HG03103 (cell line): ENCODE measurements at regions not wholly inside any gene's neighbourhood (a gene's known extent, or its start where the extent isn't known, plus 50 kb on each side); places are given as distances from the start of the nearest gene placed in this dataset.

ENCODE experiments used
- ATAC-seq: cut with Tn5 transposase; IDR thresholded peaks from one replicate; pipeline ENCODE4 v1.9.1; 2021; ENCODE audit warnings: low read depth; ENCODE audit not compliant: unreplicated experiment

DNA sequence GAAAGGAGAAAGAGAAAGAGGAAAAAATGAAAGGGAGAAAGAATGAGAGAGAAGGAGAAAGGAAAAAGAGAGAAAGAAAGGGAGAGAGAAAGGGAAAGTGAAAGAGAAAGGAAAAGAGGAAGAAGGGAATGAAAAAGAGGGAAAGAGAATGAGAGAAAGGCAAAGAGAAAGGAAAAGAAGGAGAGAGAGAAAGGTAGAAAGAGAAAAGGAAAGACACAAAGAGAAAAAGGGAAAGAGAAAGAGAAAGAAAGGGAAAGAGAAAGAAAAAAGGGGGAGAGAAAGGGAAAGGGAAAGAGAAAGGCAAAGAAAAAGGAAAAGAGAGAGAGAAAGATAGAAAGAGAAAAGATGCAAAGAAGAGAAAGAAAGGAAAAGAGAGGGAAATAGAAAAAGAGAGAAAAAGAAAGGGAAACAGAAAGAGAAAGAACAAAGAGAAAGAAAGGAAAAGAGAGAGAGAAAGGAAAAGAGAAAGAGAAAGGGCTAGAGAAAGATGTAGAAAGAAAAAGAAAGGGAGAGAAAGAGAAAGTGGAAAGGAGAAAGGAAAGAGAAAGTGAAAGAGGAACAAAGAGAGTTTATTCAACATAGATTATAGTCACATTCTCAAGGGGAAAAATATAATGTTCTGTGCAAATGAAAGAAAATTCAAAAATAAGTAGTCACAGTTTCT is 165.2 kb downstream of the TMEM38B start:
- ATAC-seq = no peak

DNA sequence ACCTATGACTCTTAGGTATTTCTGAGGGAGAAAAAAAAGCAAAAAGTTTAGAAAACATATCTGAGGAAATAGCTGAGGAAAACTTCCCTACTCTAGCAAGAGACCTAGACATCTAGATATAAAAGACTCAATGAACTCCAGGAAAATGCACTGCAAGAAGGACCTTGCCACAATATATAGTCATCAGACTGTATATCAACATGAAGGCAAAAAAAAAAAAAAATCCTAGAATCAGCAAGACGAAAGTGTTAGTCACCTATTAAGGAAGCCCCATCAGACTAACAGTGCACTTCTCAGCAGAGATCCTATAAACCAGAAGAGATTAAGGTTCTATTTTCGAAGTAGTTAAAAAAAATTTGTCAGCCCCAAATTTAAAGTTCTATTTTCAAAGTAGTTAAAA is 166.2 kb downstream of the TMEM38B start:
- no peak for ATAC-seq

DNA sequence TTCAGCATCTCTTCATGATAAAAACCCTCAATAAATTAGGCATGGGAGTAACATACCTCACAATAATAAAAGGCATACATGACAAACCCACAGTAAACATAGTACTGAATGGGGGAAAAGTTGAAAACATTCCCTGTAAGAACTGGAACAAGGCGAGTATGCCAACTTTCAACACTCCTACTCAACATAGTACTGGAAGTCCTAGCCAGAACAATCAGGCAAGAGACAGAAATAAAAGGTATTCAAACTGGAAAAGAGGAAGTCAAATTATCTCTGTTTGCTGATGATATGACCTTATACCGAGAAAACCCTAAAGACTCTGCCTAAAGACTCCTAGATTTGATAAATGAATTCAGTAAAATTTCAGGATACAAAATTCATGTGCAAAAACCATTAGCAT is 167.6 kb downstream of the TMEM38B start:
- ATAC-seq = no peak

DNA sequence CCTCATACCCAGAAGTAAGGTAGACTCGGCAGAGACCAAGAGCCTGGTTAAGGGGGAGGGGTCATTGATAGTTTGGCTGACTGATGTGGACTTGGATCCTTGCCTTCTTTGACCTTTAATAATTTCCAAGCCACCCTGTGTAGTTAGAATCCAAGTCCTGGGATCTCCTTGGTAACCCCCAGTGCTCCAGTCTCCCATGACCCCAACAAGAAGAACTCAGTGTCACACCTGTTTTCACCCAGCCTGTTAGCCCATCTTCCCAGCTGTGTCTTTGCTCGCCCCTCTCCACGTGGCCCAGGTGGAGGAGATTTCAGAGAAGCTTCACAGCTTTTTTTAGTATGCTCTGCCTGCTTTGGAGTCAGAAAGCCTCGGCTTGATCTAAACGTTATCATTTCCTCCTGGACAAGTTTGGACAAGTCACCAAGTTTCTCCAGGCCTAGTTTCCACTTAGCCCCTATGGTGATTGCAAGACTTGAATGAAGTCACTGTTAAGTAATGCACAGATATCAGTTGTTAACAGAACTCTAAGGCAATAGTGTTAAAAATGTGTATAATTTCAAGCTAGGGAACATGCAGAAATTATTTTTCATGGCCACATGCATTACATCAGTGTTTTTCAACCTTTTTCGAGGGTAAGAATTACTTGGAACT is 170.0 kb downstream of the TMEM38B start:
- no peak for ATAC-seq

- ATAC-seq = no peak
Observed at GRCh38 chr9:105865285-105865684, 170.9 kb downstream of the TMEM38B start.

DNA sequence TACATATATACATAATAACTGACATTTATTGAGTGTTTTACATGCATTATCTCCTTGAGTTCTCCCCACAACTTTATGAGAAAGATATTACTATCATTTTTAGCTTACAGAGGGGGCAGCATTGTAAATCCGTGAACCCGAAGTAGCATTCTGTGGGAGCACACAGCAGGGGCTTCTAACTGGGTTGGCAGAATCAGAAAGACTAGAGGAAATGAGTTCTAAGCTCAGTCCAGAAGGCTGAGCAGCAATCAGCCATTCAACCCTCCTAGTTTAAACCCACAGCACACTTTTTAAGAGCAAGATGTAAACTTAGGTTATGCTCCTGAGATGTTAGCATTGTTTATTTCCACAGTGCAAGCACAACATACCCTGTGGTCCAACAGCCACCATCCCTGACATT is 177.2 kb downstream of the TMEM38B start:
- ATAC-seq = no peak

- ATAC-seq = no peak
Observed at GRCh38 chr9:105873801-105874200, 179.5 kb downstream of the TMEM38B start.

GRCh38 chr9:105877721-105878120 is 183.4 kb downstream of the TMEM38B start:
- ATAC-seq = no peak

DNA sequence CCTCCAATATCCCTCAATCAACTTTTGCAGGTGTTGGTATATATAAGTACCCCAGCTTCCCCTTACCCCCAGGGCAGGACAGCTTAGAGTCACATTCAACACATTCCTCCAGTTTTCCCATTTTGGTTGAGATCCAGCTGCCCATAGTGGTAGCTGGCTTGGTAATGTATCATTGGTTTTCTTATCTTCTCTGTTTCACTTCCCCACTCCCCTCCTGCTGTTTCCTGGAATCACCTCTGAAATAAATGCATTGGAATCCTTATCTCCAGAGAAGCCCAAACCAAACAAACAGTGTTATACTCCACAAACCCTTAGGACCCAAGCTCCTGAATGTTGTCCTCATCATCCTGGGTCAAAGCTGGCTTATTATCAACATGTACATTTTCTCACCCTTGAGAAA is 184.8 kb downstream of the TMEM38B start:
- no peak for ATAC-seq

DNA sequence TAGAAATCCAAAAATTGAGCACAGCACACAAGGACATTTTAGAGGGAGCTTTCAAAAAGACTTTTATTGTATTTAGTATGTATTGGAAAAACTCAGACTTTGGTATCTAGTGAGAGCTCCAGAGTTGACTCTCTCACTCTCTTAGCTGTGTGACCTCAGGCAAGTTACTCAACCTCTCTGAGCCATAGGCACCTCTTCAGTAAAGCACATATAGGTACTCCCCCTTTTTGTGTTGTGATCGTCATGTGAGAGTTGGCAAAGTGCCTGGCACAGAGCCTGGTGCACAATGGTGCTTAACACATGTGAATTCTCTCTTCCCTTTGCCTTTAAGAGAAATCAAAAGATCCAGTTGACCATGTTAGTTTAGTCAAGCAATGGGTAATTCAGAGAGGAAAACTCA is 186.2 kb downstream of the TMEM38B start:
- ATAC-seq = no peak

- no peak for ATAC-seq
Observed at GRCh38 chr9:105881021-105881420, 186.7 kb downstream of the TMEM38B start.

DNA sequence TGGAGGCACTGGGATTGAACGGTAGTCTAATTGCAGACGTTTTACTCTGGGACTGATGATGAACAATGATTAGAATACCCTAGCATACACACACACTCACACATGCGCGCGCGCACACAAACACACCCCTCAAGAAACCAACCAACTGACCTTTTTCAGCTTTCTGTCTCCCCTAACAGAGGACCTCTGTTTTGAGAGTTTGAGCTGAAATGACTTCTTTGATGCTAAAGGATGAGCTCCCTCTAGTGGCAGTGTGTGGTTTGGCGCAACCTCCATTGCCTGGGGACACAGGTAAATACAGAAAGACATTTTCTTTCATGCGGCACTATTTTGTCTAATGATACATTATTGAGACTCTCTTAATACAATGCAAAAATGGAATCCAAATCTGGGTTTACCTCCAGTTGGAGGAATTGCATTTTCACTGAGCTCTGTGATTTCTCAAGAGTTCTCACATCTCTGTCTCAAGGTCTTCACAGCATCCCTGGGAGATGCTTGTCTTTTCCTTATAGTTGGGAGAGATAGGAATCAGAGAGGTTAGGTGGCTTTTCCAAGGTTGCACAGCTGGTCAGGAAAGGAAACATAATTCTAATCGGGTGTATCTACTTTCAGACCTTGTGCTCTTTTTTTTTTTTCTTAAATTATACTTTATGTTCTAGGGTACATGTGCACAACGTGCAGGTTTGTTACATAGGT is 187.5 kb downstream of the TMEM38B start:
- peak; percentile 51 for ATAC-seq

DNA sequence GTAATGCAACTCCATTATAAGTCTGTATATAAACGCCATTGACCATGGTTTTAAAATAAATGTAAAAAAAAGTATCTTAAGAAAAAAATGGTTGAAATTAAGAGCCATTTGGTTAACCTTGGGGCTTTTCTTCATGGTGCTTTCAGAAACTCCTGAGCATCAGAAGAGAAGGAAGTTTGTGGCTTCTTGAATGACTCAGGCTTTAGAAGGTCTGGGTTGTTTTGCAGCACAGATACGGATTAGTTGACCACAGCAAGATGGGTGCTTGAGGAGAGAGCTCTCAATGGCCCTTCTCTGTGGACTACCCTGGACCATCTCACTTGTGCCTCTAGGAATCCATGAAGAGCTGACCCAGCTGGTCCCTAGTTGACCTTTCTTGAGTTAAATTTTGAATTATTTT is 189.5 kb downstream of the TMEM38B start:
- peak; percentile 88 for ATAC-seq

- no peak for ATAC-seq
Observed at GRCh38 chr9:105884416-105884815, 190.1 kb downstream of the TMEM38B start.

DNA sequence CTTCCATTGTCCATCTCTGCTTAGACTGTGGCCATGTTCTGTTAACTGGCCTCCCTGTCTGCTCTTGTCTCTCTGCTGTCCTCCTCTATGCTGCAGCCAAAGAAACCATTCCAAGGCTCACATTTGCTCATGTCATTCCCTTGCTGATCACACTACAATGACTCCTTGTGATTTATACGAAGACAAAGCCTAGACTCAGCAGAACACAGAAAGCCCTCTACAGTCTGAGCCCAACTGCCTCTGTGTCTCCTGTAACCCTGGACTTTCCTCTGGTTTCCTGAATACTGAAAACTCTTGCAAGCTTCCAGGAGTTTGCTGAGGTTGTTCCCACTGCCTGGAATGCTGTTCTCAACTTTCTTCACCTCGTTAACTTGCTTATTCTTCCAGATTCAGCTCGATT is 191.8 kb downstream of the TMEM38B start:
- no peak for ATAC-seq

DNA sequence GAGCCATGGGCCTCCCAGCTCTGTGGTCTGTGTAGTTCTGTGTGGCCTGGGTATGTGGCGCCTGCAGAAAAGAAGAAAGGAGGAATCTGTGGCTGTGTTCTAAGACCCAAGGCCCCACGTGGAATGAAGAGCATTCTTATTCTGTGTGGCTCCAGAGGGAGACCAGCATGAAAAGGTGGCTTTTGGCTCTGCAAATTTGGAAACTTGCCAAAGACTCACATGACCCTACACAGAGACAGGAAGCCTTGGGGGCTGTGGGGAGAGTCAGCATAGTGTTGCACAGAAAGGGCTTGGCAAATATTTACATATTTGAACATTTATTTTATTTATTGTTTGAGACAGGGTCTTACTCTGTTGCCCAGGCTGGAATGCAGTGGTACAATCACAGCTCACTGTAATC is 193.3 kb downstream of the TMEM38B start:
- ATAC-seq = no peak

- ATAC-seq = no peak
Observed at GRCh38 chr9:105890046-105890822, 195.9 kb downstream of the TMEM38B start.

DNA sequence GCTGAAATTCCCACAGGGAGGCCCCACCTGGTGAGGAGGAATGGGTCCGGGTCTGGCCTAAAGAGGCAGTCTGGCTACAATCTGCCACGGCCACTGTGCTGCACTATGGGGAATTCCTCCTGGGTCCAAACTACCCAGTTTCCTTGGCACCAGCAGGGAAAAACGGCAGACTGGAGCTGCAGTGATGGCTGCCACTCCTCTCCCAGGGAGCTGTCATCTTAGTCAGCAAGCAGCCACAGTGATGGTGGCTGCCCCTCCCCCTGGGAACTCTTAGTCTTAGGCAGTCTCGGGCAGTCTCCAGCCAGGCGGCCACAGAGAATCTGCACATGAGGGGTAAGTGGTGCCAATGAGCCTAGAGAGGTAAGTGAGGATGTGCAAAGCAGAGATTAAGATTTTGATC is 205.8 kb downstream of the TMEM38B start:
- ATAC-seq = no peak

- ATAC-seq = no peak
Observed at GRCh38 chr9:105901514-105902109, 207.3 kb downstream of the TMEM38B start.

GRCh38 chr9:105908069-105908468 is 213.7 kb downstream of the TMEM38B start:
- ATAC-seq = no peak
